ENCODE measurements at regions not wholly inside any gene's neighbourhood (a gene's known extent, or its start where the extent isn't known, plus 50 kb on each side); places are given as distances from the start of the nearest gene placed in this dataset.

DNA sequence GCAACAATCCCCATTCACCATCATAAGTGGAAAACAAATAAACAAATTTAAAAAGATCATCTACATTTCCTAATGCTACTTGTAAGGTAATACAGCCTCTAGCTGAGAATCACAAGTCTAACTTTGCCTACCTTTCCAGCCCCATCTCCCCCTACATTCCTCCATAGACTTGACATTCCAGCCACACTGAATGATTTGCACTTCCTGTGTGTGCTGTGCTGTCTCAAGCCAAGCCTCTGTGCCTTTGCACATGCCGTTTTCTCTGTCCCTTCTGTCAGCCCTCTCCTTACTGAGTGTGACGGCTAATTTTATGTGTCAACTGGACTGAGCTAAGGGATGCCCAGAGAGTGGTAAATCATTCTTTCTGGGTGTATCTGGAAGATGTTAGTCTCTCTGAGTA is 82.4 kb upstream of the MBIP start:
- no peaks in the 10 kb centered on the region for H3K4me1 ChIP-seq
- intact Hi-C loops (cut with DNase I) = no loop called here
- no peaks in the 10 kb centered on the region for H3K27me3 ChIP-seq
- no peak overlapping the region for H3K4me3 ChIP-seq
- DNase-seq = no peak
- H3K9me3 ChIP-seq = no peaks in the 10 kb centered on the region
- 74 to 89% methylated on average over 2 of the region's 2 CpGs for WGBS, 2 donors
- no peak overlapping the region for H3K27ac ChIP-seq
- TF ChIP-seq POLR2A (IDR thresholded peaks at IDR 0.05) = no peak
- TF ChIP-seq CTCF (IDR thresholded peaks at IDR 0.05) = no peak
- no peaks in the 10 kb centered on the region for H3K36me3 ChIP-seq

GRCh38 chr14:36398463-36399291 is 78.2 kb upstream of the MBIP start:
- Histone ChIP-seq H3K4me3 (no peak overlapping the region), H3K27me3 (no peaks in the 10 kb centered on the region), H3K9me3 (no peaks in the 10 kb centered on the region), H3K4me1 (no peaks in the 10 kb centered on the region), H3K27ac (no peak overlapping the region), H3K36me3 (no peaks in the 10 kb centered on the region)
- no peak for DNase-seq
- TF ChIP-seq CTCF (IDR thresholded peaks at IDR 0.05) (no peak), POLR2A (IDR thresholded peaks at IDR 0.05) (no peak)
- intact Hi-C loops (cut with DNase I) = no loop called here
- WGBS, 2 donors = 66 to 80% methylated on average over 5 of the region's 5 CpGs

DNA sequence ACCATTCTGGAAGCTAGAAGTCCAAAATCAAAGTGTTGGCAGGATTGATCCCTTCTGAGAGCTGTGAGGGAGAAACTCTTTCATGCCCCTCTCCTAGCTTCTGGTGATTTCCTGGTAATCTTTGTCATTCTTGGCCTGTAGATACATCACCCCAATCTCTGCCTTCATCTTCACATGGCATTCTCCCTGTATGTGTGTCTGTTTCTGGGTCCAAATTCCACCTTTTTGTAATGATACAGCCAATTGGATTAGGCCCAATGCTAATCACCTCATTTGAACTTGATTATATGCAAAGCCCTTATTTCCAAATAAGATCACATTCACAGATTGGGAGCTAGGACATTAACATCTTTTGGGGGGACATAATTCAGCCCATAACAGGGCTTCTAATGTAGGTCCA is 76.9 kb upstream of the MBIP start:
- DNase-seq = no peak
- Histone ChIP-seq H3K36me3 (no peaks in the 10 kb centered on the region), H3K4me1 (no peaks in the 10 kb centered on the region), H3K4me3 (no peak overlapping the region), H3K9me3 (no peaks in the 10 kb centered on the region), H3K27me3 (no peaks in the 10 kb centered on the region), H3K27ac (no peak overlapping the region)
- intact Hi-C loops (cut with DNase I) = no loop called here
- TF ChIP-seq POLR2A (IDR thresholded peaks at IDR 0.05) (no peak), CTCF (IDR thresholded peaks at IDR 0.05) (no peak)

GRCh38 chr14:36396798-36397197 is 76.4 kb upstream of the MBIP start:
- Histone ChIP-seq H3K27ac (no peak overlapping the region), H3K4me3 (no peak overlapping the region), H3K27me3 (no peaks in the 10 kb centered on the region), H3K9me3 (no peaks in the 10 kb centered on the region), H3K36me3 (no peaks in the 10 kb centered on the region), H3K4me1 (no peaks in the 10 kb centered on the region)
- intact Hi-C loops (cut with DNase I) = no loop called here
- no peak for TF ChIP-seq POLR2A (IDR thresholded peaks at IDR 0.05)
- TF ChIP-seq CTCF (IDR thresholded peaks at IDR 0.05) = no peak
- DNase-seq = no peak

GRCh38 chr14:36394593-36394992 is 74.2 kb upstream of the MBIP start:
- Histone ChIP-seq H3K4me3 (no peak overlapping the region), H3K36me3 (no peaks in the 10 kb centered on the region), H3K9me3 (no peaks in the 10 kb centered on the region), H3K27ac (no peak overlapping the region), H3K27me3 (no peaks in the 10 kb centered on the region), H3K4me1 (no peaks in the 10 kb centered on the region)
- intact Hi-C loops (cut with DNase I) = no loop called here
- 0 to 10% methylated on average over 1 of the region's 1 CpG for WGBS, 2 donors
- no peak for DNase-seq
- no peak for TF ChIP-seq POLR2A (IDR thresholded peaks at IDR 0.05)
- no peak for TF ChIP-seq CTCF (IDR thresholded peaks at IDR 0.05)

All from esophagus squamous epithelium (tissue), 5 donors.